Dermis blood vessel endothelial cell (primary cell): ENCODE measurements at regions not wholly inside any gene's neighbourhood (a gene's known extent, or its start where the extent isn't known, plus 50 kb on each side); places are given as distances from the start of the nearest gene placed in this dataset.

Experiments
- DNase-seq: peaks from one replicate; pipeline ENCODE4 v3.0.0; 2010

GRCh38 chr16:74094514-74094913 is 202.1 kb upstream of the PSMD7 start:
- no peak for DNase-seq

- no peak for DNase-seq
Measured at GRCh38 chr16:74092336-74092735, 204.3 kb upstream of the PSMD7 start.

DNA sequence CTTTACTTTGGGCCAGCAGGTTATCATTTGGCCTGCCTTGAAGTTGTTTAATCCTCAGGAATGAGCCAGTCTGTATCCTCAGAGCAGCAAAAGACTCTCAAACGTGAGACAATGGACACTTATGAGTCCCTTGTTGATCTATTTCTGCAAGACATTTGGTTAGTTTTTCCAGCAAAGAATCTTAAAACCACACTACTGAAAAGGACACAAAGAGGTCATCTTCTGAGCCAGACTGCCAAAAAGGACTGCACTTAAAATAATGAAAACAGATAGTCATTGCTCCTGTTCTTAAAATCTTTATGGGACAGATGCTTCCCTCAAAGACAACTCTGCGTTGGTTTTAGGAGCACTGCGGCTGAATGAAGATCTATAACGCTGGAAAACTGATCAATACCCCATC is 205.7 kb upstream of the PSMD7 start:
- DNase-seq, result no peak

DNA sequence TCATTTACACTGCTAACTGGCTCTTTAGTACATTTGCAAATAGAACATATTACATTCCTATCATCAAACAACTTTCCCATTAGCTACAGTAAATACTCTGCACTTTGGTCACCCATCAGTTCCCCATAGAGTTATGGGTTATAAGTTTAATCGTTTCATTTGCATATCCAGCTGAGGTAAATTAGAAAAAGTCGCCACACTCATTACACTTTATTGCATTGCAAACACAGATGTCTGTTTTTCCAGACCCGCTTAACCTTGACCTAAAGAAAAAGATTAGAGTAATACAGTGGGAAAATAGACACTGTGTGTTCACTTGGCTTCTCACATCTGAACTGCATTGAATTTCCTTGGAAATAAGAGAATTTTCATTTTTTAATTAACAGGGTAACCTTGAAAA is 213.1 kb upstream of the PSMD7 start:
- DNase-seq, result no peak

DNA sequence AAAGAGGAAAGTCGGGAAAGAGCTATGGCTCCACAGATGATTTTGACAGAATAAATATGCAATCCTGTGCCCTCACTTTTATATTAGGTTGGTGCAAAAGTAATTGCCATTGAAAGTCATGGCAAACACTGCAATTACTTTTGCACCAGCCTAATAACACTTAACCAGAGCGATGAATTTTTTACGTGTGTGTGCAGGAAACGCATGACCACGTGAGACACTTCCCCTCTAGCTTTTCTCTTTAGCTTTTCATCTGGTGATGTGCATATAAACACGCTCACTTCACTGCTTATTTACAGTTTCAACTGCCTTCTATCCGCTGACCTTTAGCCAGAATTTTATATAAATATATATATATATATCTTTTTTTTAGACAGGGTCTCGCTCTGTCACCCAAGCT is 216.3 kb upstream of the PSMD7 start:
- DNase-seq, result no peak

GRCh38 chr16:74079232-74079586 is 217.4 kb upstream of the PSMD7 start:
- no peak for DNase-seq

DNA sequence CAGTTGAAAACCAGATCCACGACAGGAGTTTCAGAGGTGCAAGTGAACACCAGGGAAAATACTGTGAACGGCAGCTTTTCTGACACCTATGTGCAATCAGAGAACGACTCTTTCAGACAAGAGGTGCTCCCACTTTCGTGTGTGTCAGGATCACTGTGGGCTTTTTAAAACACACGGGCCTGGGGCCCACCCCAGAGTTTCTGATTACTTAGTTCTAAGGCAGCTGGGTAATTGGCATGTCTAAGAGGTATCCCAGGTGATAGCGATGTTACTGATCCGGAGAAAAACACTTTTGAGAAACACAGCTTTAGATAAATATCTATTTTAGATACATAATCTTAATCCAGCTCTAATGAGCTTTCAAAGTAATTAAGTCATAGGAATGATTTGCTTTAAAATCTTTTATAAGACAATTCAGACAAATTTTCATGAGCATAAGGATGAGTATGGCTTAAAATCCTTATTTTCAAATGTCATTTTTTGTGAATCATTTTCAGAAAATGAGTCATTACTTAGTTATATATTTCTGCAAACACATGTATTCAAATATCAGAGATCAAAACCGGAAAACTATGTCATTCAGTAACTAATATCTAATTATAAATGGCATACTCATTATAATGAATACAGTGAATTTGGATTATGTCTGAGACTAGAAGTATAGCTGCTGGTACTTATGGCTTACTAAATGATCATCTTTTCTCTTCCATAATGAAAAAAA is 217.9 kb upstream of the PSMD7 start:
- DNase-seq, result no peak

DNA sequence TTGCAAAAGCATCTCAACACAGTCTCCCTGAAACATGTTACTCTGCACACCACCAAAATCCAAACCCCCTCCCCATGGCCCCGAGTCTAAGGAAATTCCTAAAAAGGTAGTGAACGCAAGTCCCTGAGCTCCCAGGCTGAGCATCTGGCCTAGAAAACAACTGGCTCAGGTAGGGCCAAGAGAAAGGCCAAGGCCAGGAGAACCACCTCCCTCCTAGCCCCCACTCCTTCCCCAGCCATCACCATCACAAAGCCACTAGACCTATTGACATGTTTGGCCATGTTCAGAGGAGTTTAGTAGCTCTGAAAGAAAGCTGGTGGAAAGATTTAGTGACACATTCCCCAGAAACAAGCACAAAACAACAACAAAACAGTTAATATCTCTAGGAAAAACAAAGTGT is 220.0 kb upstream of the PSMD7 start:
- DNase-seq, result no peak

GRCh38 chr16:74075393-74075792 is 221.2 kb upstream of the PSMD7 start:
- DNase-seq, result no peak

DNA sequence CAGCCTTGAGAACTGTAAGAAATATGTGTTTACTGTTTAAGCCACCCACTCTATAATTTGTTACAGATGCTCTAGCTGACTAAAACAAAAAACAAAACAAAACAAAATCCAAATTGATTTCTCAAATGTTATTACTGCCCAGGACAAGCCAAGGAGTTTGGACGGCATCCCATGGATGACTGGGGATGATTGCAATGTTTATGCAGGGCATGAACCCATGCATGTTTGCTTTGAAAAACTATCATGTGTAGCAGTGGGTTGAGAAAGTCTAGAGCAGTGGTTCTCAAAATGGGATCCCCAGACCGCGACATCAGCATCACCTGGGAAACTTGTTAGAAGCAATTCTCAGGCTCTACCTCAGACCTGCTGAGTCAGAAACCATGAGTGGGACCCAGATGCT is 223.2 kb upstream of the PSMD7 start:
- no peak for DNase-seq

GRCh38 chr16:74071996-74072535 is 224.5 kb upstream of the PSMD7 start:
- no peak for DNase-seq

DNA sequence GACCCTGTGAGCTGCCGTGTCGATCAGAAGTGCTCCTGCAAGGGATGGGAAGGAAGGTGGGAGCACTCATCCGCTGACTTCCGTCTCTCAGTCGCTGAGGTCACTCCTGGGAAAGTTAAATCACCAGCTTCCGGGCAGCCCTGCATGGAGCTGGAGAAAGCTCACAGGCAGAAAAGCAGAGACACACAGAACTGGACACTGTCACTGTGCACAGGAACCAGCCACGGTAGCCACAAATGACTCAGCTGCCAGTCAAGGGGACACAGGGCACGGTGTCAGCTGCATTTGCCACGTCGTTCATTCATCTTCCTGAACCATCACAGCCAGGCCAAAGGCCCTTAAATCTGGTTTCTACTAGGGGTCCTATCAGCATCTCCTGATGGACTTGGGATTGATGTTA is 226.4 kb upstream of the PSMD7 start:
- DNase-seq, result no peak

GRCh38 chr16:74064120-74064735 is 232.4 kb upstream of the PSMD7 start:
- no peak for DNase-seq

GRCh38 chr16:74053826-74054225 is 242.8 kb upstream of the PSMD7 start:
- DNase-seq, result no peak

DNA sequence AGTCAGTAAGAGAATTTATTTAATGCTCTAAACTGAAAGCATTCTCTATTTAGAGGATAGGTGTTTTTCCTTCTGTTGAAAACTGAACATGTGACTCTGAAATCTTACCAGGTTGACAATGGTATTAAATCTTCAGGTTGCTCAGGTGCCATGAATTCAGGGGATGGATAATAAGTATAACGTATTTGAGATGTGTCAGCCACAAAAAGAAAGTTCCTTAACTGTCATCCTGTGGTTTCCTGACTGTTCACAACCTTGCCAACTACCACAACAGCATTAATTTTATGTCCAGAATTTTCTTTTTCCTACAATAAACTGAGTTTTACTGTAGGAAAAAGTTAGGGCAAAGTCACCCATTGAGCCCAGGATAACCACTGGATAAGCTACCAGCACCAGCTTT is 243.3 kb upstream of the PSMD7 start:
- DNase-seq, result no peak

GRCh38 chr16:74052016-74052415 is 244.6 kb upstream of the PSMD7 start:
- no peak for DNase-seq

- no peak for DNase-seq
Measured at GRCh38 chr16:74049027-74049426, 247.6 kb upstream of the PSMD7 start.

GRCh38 chr16:74046524-74046923 is 250.1 kb upstream of the PSMD7 start:
- no peak for DNase-seq

- DNase-seq, result no peak
Measured at GRCh38 chr16:74045513-74045912, 251.1 kb upstream of the PSMD7 start.

DNA sequence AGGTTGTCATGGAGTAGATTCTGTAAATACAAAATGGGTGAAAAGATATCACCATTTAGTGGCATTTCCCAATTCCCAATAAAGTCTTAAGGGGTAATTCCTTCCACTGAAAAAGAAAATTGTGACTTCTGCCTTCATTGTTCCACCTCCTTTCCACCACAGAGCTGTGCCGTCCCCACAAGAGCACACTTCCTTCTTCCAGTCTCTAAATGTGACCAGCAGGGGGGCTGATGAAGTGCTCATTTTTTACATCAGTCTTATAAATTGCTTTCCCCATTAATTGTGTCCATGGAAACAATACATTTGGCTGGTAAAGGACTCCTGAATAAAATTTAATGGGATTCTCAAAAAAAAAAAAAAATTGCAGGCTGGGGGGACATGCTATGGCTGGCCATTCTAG is 260.8 kb upstream of the PSMD7 start:
- DNase-seq, result no peak

GRCh38 chr16:74034862-74035261 is 261.8 kb upstream of the PSMD7 start:
- peak; percentile 12 for DNase-seq

- DNase-seq, result no peak
Measured at GRCh38 chr16:74034200-74034599, 262.4 kb upstream of the PSMD7 start.

DNA sequence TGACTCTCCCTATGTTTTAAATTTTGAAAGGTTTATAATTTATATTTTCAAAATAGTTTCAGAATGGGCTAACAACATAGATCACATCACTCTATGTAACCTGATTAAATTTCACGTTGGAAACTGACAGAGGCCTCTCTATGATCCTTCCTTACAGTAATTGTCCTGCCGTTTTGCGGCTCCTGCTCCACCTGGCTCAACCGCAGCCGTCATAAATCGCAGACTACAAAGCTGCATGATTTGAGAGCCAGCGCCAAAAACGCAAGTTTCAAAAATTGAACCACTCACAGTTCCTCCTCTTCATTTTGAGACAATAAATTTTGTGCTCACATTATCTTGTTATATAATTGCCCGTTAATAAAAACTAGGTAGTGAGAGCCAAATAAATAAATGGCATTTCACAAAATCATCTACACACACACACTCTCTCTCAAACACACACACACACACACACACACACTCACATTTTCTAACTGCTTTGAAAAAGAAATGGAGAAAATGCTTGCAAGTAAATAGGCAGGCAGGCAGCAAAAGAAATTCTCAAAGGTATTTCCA is 263.1 kb upstream of the PSMD7 start:
- no peak for DNase-seq

DNA sequence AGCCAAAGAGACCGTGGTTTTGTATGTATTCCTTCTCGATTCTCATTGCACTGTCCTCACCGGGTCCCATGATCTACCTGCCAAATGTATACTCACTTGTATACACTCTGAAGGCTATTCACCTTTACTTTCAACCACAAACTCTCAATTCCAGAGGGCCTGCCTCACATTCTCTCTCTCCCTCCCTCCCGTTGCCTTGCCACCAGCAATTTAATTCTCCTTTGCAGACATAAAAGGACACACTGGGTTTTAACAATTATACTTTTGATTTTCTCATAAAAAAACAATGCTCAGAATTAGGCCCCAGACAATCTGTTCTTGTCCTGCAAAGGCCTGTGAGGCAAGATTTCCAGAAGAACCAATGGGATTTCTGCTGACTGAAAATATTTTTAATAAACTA is 265.1 kb upstream of the PSMD7 start:
- no peak for DNase-seq
